ENCODE measurements at regions not wholly inside any gene's neighbourhood (a gene's known extent, or its start where the extent isn't known, plus 50 kb on each side); places are given as distances from the start of the nearest gene placed in this dataset.

DNA sequence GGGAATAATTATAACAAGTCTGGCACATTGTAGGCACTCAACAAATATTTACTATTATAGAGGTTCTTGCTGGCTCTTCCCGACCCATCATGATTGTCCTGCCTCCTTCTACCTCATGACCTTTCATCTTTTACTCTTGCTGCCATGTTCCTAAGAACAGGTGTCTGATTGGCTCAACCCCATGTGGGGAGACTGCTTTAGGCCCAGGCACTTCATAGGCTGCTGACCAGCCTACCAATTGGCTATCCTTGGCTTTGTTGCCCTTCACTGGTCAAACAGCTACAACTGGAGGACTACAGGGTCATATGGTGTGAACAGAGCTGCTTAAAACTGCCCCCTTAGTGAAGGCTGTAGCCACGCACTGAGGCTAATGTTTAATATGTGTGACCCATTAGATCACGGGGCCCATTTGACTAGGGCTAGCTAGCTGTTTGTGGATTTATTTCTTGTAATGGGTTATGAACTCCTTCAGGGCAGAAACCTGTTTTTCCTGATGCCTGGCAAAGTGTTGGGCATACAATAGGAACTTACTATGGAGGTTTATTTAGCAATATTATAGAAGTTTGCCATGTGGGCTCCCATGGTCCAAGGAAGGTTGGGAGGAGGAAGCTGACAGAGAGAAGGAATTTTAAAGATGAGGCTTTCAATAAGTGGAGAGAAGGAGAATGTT, 239.9 kb upstream of the TBC1D5 start:
- no peak for DNase-seq
- in situ Hi-C loops (cut with HindIII; ENCODE audit: low pct_ligation_motif_present, low pct_unique_long_range_greater_than_20kb, low sequenced_read_pairs), result no loop called here

DNA sequence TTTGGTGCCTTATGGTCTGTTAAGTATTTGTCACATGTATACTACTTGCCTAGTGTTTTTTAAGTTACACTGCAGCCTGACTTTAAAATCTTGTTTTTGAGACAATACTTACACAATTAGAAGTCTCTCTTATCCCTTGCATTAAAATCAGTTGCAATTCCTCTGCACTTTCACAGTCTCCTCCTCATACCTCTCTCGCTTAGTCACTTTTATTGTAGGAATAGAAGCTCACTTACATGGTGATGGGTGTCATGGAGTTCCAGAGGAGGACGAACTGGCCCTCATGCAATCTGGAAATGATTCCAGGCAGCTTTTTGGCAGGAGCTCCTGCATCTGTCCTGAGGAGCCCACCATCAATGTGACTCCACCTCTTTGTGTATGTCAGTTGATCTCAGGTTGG, 238.4 kb upstream of the TBC1D5 start:
- DNase-seq, result no peak
- in situ Hi-C loops (cut with HindIII; ENCODE audit: low pct_ligation_motif_present, low pct_unique_long_range_greater_than_20kb, low sequenced_read_pairs), result no loop called here

DNA sequence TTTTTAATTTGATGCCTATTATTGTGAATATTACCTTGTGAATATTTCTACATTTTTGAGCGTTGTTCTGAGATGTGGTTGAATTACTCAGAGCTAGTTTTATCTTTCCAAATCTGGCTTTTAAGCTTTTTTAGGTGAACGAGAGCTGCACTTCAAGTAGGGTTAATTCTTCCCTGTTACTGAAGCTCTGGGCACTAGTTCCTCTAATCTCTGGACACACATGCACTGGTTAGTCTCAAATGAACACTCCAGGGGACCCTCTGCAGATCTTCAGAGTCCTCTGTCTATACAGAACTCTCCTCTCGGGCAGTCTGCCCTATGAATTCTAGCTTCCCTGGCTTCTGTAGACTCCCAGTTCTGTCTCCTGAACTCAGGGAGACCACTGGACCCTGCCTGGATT, 237.5 kb upstream of the TBC1D5 start:
- no peak for DNase-seq
- in situ Hi-C loops (cut with HindIII; ENCODE audit: low pct_ligation_motif_present, low pct_unique_long_range_greater_than_20kb, low sequenced_read_pairs), result no loop called here

DNA sequence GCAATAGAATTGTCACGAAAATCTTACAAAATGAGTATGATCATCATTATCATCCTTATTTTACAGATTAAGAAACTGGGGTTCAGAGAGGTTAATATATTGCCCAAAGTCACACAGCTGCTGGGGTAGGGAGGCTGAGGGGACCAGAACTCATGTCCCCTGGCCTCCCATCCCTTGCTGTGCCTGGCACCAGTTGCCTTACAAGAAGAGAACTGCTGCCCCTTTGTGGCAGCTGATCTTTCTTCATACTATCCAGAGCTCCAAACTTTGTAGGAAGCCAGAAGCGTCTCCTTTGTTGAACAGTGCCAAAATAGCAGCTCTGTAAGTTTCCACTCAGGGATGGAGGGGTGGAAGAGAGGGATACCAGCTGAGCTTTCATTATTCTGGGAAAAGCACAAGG, 236.8 kb upstream of the TBC1D5 start:
- no peak for DNase-seq
- in situ Hi-C loops (cut with HindIII; ENCODE audit: low pct_ligation_motif_present, low pct_unique_long_range_greater_than_20kb, low sequenced_read_pairs), result no loop called here

DNA sequence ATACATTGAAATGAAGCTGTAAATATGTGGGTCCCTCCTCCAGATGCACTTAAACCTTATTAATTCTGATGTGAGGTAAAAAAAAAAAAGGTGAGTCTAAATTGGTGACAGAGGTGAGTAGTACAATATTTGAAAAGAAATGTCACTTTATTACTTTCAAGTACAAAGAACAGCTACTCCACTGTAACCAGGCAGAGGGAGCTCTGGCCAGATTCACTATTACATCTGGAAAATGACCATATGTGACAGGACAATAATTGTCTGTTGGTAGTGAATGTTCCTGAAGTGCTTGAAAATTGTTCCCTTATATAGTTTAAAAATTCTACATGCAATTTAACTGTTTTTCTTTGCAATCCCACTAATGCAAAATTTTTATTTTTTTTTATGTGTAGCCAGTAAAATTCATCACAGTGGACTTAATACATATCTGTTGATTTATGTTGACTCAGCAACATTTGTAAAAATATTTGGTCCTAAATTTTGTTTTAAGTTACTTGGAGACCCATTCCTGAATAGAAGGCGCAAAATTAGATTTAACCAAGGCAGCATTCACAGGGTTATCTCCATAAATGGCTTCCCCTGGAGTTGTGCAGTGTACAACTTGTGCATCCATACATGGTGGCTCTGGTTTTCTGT, 231.9 kb upstream of the TBC1D5 start:
- in situ Hi-C loops (cut with HindIII; ENCODE audit: low pct_ligation_motif_present, low pct_unique_long_range_greater_than_20kb, low sequenced_read_pairs), result no loop called here
- DNase-seq, result peak; percentile 13

DNA sequence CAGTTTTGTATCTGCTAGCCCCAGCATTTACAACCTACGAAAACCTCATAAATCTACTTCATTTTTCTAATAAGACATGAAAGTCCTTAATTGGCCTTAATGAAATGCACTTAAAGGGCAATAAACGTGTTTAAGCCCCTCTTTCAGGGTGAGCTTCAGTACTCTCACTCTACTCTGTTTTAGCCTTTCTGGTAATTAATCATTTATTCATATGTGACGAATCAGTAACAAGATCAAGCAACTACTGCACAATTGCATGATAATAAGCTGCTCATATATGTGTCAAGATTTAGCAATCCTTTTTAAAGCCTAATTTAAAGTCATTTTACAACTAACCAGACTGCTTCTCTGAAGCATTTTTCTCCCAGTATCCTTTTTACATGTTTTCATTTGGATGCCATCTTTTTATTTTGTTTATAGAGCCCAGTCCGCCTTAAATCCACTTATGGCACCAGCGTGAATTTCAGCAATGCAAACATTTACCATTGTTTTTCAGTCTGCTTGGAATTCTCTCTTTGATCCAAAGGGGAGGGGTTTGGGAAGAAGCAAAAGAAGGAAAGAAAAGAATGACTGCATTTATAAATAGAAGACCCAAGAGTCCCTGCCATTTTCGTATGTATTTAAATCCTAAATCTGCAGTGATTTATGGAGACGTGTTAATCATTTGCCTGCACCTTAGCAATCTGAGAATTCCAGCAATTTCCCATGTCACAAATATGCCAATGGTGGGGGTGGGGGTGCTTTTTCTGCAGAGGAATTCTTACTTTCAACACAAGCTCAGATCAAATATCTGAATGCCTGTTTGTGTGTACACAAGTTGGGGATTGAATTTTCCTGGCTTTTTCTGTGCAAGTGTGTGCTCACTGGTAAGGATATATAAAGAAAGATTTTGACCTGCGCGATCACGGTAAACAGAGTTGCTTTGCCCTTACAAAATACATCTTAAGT, 230.8 kb upstream of the TBC1D5 start:
- in situ Hi-C loops (cut with HindIII; ENCODE audit: low pct_ligation_motif_present, low pct_unique_long_range_greater_than_20kb, low sequenced_read_pairs), result no loop called here
- DNase-seq, result no peak

DNA sequence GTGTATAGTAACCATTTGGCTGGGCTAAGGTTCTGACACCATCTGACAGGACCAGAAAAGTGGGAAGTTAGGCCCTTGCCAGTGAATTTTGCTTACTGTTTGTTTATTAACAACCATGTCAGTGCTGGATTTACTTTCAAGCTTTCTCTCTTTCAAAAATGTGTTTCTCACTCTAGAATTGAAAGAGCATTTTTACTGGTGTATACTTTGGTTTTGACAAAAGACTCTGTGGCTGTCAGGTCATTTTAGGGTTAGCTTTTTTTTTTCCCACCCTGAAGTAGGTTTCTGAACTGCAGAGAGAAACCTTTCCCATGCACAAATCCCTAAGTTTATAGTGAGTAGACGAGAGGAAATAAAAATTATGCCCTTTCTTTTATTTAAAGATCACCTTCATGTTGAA, 230.0 kb upstream of the TBC1D5 start:
- no peak for DNase-seq
- in situ Hi-C loops (cut with HindIII; ENCODE audit: low pct_ligation_motif_present, low pct_unique_long_range_greater_than_20kb, low sequenced_read_pairs), result no loop called here

DNA sequence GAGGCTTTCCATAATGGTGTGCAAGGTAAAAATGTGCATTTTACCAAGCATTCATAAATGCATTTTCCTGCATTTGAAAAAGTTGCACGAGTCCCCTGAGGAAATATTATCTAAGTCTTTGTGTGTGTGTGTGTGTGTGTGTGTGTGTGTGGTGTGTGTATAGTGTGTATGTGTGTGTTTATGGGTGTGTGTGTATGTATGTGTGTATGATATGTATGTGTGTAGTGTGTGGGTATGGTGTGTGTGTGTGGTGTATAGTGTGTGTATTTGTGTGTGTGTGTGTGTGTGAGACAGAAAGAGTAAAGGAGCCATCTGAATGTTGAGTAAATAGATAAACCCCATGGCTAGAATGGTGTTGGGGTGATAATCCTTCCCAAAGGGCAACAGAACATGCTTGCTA, 229.6 kb upstream of the TBC1D5 start:
- in situ Hi-C loops (cut with HindIII; ENCODE audit: low pct_ligation_motif_present, low pct_unique_long_range_greater_than_20kb, low sequenced_read_pairs), result no loop called here
- DNase-seq, result no peak

DNA sequence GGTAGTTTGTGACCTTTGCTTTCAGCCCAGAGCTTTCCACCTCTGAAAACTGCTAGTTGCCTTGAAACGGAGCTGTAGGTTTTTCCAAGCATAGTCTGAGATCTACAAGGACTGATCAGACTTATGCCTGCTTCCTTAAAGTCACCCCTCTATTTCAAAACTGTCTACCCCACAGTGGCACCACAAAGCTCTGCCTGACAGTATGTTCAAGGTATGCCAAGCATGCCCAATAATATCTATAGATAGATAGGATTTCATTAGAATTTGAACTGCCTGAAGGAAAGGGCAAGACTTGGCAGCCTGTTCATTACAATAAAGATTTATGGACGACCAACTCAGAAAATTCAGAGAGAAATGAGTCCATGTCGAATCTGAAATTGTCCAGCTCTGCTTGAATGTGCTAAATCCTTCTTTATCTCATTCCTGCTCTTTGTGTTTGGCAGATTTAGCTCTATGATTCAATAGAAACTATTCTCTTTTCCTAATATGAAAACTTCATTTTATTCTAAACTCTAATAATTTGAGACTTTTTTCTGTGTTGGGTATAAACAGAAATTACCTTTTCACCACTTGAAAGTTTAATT, 227.6 kb upstream of the TBC1D5 start:
- in situ Hi-C loops (cut with HindIII; ENCODE audit: low pct_ligation_motif_present, low pct_unique_long_range_greater_than_20kb, low sequenced_read_pairs), result no loop called here
- no peak for DNase-seq

DNA sequence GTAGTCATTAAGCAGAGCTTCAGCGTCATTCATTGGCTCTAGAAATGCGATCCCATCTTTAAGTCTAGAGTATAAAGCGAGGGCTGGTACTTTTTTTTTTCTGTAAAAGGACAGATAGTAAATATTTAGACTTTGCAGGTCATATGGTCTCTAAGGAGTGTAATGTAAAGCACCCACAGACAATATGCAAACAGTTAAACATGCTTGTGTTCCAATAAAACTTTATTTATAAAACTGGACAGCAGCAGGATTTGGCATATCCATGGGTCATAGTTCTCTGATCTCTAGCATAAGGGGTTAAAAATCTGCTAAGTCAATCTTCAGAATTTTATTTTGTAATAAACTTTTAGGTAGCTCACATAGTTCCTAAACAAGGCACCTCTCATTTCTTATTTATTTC, 226.8 kb upstream of the TBC1D5 start:
- in situ Hi-C loops (cut with HindIII; ENCODE audit: low pct_ligation_motif_present, low pct_unique_long_range_greater_than_20kb, low sequenced_read_pairs), result no loop called here
- DNase-seq, result no peak

DNA sequence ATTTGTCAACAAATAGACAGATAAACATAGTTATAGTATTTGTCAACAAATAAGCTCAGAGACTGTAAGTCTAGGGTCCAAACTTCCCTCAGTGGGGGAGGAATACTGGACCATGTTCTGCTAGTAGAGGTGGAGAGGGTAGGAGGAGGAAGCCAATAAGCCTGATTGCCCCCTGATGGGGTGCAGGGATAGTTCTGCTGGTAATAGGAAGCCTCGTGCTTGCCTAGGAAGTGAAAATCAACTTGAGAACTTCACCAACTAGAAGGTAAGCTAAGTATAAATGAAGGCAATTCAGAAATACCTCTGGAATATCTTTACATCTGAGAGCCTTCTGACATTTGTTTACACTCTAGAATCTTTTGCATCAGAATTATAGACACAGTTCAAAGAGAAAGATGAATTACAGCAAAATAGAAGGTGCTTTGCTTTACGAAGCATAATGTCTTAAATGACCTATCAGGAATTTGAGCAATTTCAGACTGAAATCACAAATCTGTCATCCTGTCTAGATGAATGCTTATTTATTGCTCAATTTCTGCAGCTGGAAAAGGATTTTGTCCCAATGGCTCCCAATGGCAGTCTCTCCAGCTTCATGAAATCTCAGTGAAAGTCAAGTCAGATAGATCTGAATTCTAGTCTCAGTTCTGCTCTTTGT, 225.6 kb upstream of the TBC1D5 start:
- in situ Hi-C loops (cut with HindIII; ENCODE audit: low pct_ligation_motif_present, low pct_unique_long_range_greater_than_20kb, low sequenced_read_pairs), result no loop called here
- DNase-seq, result no peak

DNA sequence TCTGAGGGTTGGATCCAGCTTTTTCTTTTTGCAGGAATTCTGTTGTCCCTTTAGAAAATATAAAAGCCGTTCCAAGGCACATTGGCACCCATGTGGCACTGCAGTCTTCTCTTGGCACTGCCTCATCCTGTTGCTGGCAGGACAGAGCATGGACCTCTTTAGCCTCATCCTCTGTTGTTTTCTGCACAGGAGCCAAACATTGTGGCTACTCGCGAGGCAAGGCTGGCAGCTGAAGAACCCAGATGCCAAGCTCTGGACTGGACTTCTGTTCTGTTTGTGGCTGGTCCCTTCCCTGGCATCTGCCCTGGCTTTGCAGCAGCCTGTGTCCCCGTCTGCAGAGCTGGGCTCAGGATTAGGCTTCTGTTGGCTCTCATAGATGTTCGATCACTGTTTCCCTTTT, 224.7 kb upstream of the TBC1D5 start:
- DNase-seq, result no peak
- in situ Hi-C loops (cut with HindIII; ENCODE audit: low pct_ligation_motif_present, low pct_unique_long_range_greater_than_20kb, low sequenced_read_pairs), result no loop called here

DNA sequence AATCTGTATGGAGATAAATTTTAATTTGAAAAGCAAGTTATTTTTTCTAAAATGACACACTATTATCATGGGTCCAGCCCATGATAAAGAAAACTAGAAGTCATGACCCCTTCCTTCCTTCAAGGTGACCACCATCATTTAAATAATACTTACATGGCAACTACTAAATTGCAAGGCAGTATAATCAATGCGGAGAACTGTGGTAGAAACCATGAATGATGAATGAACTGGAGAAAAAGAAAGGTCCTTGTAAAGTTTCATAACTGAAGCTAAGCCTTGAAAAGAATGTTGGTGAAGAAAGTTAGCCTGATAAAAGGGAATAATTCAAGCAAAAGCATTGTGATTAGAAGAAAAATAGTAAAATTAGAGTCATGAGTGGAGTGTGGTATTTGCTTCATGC, 222.9 kb upstream of the TBC1D5 start:
- in situ Hi-C loops (cut with HindIII; ENCODE audit: low pct_ligation_motif_present, low pct_unique_long_range_greater_than_20kb, low sequenced_read_pairs), result no loop called here

DNA sequence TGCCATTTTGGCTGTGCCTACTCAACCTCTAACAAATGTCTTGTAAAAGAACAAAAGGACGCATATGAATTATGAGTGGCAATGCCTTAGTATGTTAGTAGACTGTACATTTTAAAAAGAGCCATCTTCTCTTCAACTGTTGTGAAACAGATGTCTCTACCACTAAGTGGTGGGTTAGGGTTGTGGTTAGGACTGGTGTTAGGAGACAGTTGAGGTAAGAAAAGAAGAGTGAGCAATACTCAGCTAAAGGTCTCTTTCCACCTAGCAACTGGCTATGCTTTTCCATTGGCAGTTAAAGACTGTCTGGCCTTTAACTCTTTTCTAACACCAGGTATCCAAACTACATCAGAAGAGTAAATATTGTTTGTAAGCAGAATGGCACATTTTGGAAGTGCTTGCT, 221.7 kb upstream of the TBC1D5 start:
- in situ Hi-C loops (cut with HindIII; ENCODE audit: low pct_ligation_motif_present, low pct_unique_long_range_greater_than_20kb, low sequenced_read_pairs), result no loop called here
- no peak for DNase-seq

More for the DNA sequence above, 222.9 kb upstream of the TBC1D5 start:
- DNase-seq, result no peak

DNA sequence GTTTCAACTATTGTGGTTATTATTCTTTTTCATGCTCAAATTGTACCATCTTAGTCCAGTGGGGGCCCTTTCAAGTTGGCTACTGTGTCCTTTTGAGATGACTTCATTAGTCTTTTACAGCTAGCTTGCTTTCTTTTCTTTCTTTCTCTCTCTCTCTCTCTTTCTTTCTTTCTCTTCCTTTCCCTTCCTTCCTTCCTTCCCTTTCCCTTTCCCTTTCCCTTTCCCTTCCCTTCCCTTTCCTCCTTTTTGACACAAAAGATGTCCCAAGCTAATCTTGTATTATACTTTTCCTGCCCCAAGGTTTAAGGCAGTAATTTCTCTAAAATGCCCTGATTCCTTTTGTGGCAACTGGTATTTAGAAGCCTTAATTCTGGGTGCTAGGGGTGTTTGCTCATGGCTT, 213.0 kb upstream of the TBC1D5 start:
- no peak for DNase-seq
- in situ Hi-C loops (cut with HindIII; ENCODE audit: low pct_ligation_motif_present, low pct_unique_long_range_greater_than_20kb, low sequenced_read_pairs), result no loop called here

DNA sequence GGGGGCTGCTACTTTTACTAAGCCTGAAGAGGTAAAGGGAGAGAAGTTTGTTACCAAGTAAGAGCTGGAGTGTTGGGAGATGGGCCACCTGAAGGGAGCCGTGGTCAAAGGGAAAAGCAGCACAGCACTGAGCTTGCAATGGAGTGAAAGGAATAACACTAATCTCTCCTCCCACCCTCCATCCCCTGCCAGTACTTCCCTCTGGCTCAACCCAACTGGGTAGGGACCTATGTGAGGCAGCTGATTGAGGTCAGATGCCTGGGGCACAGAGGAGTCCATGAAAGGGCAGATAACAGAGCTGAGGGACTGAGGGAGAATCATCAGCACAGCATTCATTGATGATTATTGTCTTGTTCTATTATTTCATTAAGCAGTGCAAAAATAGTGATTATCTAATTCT, 212.4 kb upstream of the TBC1D5 start:
- in situ Hi-C loops (cut with HindIII; ENCODE audit: low pct_ligation_motif_present, low pct_unique_long_range_greater_than_20kb, low sequenced_read_pairs), result no loop called here
- no peak for DNase-seq

DNA sequence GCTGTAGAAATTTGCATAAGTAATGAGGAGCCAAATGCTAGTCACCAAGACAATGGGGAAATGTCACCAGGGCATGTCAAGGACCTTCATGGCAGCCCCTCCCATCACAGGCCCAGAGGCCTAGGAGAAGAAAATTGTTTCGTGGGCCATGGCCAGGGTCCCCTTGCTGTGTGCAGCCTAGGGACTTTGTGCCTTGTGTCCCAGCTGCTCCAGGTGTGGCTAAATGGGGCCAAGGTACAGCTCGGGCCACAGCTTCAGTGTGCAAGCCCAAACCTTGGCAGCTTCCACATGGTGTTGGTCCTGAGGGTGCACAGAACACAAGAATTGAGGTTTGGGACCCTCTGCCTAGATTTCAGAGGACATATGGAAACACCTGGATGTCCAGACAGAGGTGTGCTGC, 208.8 kb upstream of the TBC1D5 start:
- no peak for DNase-seq
- in situ Hi-C loops (cut with HindIII; ENCODE audit: low pct_ligation_motif_present, low pct_unique_long_range_greater_than_20kb, low sequenced_read_pairs), result no loop called here

DNA sequence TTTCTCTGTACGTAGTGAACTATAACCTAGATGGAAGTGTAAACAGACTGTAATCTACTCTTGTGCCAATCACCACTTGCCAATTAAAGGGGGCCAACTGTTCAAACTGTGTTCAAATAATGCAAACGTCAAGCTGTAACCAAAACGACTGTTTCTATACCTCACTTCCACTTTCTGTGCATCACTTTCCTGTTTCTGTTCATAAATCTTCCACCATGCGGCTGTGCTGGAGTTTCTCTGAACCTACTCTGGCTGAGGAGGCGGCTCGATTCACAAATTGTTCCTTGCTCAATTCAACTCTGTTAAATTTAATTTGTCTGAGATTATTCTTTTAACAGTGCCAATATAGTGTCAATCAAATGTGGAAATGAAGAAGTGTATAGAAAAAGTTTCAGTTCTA, 206.7 kb upstream of the TBC1D5 start:
- no peak for DNase-seq
- in situ Hi-C loops (cut with HindIII; ENCODE audit: low pct_ligation_motif_present, low pct_unique_long_range_greater_than_20kb, low sequenced_read_pairs), result no loop called here

DNA sequence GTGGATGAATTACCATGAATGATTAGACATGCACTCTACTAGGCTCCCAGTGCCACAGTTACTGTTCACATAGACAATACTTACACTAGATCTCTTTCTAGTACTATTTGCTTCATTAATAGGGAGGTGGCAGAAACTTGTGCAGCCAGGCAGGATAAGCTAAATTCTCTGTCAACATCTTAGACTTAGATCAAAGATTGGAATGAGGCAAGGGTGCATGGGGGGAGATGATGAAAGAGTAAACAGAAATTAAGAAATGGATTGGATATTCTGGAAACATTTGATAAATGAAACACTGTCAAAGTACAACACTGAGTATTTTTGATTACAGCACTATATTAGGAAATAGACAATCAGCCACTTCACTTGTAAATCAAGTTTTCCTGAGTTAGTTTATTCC, 205.4 kb upstream of the TBC1D5 start:
- DNase-seq, result no peak
- in situ Hi-C loops (cut with HindIII; ENCODE audit: low pct_ligation_motif_present, low pct_unique_long_range_greater_than_20kb, low sequenced_read_pairs), result no loop called here

Measured in ACHN (cell line).